Pons (tissue), 1 donor: ENCODE measurements at regions not wholly inside any gene's neighbourhood (a gene's known extent, or its start where the extent isn't known, plus 50 kb on each side); places are given as distances from the start of the nearest gene placed in this dataset.
"Not testable (repeated sequence)": the region's sequence is repeated elsewhere in the genome, so short reads cannot be mapped to it uniquely, and the experiment has no call there.

ENCODE experiments used
- DNase-seq: peaks from one replicate; pipeline ENCODE4 v3.0.0-alpha.2; 2016; ENCODE audit warnings: low spot score

DNA sequence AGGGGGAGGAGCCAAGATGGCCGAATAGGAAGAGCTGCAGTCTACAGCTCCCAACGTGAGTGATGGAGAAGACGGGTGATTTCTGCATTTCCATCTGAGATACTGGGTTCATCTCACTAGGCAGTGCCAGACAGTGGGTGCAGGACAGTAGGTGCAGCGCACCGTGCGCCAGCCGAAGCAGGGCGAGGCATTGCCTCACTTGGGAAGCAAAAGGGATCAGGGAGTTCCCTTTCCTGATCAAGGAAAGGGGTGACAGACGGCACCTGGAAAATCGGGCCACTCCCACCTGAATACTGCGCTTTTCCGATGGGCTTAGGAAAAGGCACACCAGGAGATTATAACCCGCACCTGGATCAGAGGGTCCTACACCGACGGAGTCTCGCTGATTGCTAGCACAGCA, 121.1 kb upstream of the SESTD1 start:
- not testable (repeated sequence) for DNase-seq

DNA sequence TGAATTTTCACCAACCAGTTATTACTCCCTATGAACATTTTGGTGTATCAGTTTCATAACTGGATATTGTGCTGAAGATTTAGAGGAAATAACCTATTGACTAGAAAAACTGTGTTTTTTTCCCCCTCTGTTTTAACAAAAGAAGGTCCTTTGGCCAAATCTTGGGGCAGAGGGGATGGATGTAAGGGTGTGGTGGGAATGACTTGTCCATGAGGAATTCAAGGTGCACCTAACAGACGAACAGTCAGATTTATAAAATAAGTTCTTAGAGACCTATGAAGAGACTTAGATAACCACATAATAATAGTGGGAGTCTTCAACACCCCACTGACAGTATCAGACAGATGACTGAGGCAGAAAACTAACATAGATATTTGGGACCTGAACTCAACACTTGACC, 119.3 kb upstream of the SESTD1 start:
- no peak for DNase-seq

DNA sequence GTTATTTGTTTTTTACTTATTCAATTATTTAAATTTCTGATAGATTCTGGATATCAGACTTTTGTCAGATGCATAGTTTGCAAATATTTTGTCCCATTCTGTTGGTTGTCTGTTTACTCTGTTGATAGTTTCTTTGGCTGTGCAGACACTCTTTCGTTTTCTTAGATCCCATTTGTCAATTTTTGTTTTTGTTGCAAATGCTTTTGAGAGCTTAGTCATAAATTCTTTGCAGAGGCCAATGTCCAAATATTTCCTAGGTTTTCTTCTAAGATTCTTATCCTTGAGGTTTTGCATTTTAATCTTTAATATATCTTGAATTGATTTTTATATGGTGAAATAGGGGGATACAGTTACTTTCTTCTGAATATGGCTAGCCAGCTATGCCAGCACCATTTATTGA, 112.7 kb upstream of the SESTD1 start:
- DNase-seq, result no peak

DNA sequence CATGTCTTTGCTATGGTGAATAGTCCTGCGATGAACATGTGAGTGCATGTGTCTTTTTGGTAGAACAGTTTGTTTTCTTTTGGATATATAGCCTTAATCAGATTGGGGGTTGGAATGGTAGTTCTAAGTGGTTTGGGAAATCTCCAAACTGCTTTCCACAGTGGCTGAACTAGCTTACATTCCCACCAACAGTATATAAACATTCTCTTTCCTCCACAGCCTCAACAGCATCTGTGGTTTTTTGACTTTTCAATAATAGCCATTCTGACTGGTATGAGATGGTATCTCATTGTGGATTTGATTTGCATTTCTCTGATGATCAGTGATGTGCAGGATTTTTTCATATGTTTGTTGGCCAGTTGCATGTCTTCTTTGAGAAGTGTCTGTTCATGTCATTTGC, 112.2 kb upstream of the SESTD1 start:
- DNase-seq, result no peak

DNA sequence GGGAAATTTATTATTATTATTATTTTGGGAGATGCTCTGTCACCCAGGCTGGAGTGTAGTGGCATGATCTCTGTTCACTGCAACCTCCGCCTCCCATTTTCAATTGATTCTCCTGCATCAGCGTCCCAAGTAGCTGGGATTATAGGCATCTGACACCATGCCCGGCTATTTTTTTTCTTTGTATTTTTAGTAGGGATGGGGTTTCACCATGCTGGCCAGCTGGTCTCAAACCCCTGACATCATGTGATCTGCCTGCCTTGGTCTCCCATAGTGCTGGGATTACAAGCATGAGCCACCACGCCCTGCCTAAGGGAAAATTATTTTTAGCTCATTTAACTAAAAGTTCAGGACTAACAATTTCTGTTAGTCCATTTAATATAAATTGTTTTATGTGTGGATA, 109.2 kb upstream of the SESTD1 start:
- DNase-seq, result no peak

DNA sequence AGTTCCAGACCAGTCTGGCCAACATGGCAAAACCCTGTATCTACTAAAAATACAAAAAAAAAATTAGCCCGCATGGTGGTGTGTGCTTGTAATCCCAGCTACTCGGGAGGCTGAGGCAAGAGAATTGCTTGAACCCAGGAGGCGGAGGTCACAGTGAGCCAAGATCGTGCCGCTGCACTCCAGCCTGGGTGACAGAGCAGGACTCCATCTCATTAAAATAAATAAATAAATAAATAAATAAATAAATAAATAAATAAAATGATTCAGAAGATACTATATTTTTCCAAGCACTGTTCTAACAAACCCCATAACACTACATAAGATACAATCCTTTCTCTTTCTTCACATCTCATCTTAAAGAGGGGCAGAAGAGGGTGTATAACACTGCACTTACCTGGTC, 100.9 kb upstream of the SESTD1 start:
- DNase-seq, result not testable (repeated sequence)

DNA sequence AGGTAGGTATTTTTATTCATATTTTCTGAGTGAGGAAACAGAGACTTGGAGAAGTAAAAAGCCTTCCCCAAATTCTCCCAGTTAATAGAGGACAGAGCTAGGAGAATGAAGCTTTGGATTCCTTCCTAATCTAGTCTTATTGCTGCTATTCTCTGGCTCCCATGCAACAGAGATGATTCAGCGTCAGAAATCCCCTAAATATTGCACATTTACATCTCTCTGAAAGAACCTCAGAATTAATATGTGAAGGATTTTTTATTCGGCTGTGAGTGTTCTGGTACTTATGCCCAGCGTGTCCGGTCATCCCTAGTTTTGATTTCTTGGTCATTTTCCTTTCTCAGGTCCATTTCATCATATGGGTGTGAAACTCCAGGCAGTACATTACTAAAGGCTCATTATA, 91.2 kb upstream of the SESTD1 start:
- DNase-seq, result no peak

DNA sequence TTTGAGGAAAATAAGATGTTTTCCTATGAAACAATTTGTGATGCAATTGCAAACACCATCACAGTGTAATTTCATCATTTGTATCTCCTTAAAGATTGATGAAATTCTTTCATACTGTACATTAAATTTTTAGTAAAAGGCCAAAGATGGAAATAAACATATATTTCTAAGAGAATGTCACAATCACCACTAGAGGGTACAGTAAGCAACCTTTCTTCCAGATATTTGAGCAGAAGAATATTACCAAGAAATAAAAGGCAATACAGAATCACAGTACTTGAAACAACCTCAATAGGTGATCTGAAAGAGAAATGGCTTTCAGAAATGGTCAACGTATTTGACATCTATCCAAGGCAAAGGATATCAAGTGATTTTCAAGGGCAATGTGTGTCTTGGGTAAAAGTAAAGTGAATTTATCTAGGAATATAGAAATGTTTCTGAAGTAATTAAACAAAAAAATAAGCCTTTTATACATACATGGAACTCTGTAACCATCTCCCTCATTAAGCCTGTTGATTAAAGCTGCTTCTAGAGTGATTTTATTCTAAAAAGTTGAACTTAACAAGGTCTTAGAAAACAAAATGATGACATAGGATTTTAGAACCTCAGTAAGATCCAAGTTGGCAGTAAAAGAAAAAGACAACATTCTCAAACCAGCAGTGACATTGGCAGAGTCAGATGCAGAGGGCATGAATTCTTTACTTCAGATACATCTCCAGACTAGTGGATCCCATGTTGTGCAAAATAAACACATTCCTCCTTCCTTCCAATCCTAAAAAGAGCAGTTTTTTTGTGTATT, 90.3 kb upstream of the SESTD1 start:
- DNase-seq, result no peak

DNA sequence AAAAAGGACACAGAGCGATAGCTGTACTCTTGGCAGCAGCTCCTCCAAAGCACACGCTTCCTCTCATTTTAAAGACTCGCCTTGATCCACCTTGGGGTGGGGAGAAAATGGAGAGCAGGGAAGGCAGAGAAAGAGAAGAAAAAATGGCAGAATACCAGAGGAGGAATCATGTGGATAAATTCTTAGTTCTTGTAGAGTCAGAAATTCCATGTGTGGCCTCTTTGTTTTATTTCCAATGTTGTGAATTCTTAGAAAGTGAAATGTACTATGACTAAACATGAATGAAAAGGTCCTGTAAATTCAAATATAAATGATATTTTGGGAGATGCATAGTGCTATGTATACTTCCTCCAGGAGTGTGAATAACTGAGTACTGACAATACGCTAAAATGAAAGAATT, 89.7 kb upstream of the SESTD1 start:
- DNase-seq, result no peak

DNA sequence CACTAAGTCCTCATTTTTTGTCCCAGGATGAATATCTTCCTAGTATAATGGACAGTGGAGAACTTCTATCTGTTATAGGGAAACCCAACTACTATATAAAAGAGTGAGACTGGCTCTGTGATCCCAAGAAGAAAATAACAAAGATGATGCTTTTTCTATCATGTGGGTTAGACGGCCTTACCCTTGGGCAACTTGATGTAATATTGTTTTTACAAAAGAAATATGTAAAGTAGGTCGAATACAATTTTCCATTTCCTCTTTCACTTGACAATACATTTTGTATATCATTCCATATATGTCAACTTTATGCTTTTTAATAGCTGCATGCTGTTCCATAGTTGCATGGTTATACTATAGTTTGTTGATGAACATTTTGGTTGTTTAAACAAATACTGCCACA, 87.5 kb upstream of the SESTD1 start:
- no peak for DNase-seq

DNA sequence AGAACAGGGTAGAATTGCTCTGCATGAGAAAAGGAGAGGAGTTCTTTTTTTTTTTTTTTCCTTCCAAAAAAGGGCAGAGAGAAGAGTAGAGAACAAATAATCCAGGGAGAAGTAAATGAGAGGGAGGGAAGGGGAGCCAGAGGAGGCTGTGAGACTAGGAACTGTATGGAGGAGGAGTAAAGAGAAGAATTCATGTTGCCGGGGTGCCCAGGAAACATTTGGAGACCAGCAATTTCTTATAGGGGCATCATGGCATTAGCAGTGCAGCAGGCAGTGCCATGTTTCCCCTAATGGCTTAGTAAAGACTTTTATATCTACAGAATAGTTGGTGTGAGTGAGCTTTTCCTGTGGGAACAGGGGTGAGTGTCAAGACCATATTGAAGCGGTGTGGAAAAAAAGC, 86.4 kb upstream of the SESTD1 start:
- no peak for DNase-seq

DNA sequence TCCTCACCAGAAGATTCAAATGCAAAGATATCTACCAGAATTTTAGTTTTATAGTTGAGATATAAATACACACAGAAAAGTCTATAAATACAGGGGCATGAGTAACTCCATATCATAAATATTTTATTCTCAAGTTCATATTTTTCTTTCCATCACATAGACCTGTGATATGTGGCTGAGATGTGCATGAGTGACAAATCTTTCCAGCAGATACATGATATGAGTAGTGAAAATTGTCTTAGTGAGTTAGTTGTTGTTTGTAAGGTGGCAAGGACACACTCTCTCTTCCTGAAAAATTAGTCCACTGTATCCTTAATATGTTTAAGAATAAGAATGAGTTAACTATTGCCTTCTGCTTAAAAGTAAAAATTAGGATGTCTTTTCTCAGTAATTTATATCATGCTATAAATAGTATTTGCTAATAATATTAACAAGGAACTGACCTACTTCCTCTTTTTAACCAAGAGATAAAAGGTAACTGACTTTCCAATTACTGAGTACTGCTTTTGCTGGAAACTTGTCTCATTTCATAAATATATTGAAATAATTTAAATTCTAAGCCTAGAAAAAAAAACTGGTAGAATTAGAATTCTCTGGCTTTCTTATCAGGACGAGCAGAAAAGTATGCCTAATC, 85.2 kb upstream of the SESTD1 start:
- no peak for DNase-seq

DNA sequence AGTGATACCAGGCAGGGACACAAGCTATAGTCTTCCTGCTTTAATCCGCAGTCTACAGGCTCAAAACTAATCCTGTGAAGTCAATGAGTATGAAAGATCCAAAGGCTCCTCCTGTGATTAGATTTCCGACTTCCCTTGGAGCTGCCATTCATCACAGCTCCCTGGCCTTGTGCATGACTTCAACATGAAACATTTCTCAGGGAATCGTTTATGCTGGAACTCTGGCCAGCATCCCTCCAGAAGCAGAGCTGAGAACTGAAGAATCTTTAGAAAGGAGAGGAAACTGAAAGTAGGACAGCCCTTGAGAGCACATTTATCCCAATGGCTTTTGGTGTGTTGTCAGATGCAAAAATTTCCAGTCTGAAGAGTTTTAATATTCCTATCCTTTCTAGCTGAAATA, 84.3 kb upstream of the SESTD1 start:
- no peak for DNase-seq

DNA sequence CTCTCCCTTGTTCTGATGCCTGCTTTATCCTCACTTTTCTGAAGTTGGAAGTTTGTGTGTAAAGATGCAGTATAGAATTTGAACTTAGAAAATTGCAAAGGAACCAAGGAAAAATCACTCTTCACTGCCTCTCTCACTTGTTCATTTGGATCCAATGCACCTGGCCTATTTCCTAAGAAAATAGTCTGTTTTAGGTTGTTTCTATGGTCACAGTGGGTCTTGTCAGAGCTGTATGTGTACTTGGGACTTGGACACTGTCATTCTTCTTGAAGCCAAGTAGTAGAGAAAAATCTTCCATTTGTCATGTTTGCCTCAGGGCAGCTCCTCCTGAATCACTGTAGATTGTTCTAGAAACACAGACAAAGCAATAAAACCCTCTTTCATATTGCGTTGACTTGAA, 80.3 kb upstream of the SESTD1 start:
- DNase-seq, result no peak

DNA sequence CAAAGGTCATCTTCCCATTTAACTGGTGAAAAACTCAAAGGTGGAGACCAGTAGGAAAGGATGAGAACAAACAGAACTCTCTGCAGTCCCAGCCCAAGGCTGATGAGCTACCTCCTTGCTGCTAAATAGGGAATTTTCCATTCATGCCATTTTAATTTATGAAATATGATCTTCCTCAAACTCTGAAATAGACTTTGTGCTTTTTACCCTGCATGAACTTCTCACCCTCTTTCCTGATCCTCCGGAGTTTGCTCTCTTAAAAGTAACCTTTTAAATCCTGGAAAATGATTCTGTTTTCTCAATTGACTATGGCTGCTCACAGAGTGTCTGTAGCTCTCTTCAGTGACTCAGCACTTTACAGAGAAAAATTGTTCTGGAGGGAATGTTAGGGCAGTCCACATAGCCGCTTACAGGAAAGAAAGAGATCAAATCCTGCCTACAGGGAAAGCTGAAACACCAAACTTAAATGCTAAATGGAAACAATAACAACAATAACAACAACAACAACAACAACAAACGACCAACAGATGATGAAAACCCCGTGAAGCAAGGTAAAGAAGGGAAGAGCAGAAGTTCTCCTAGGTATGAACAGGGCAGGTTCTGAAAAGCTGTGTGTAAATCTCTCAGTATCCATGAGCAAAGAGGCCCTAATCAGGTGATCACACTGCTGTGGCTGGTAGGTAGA, 79.8 kb upstream of the SESTD1 start:
- DNase-seq, result peak; percentile 65

DNA sequence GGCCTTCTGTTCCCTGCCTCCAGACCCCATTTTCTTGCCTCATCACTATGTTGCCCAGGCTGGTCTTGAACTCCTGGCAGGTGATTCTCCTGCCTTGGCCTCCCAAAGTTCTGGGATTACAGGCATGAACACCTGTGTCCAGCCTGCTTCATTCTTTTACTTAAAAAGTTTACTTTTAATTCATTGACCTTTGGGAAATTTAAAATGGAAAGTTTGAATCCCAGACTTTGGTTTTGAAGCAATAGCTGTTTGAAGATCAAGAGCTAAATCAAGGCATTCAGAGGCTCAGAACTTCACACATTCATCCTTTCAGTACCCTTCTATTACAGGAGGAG, 79.3 kb upstream of the SESTD1 start:
- no peak for DNase-seq

DNA sequence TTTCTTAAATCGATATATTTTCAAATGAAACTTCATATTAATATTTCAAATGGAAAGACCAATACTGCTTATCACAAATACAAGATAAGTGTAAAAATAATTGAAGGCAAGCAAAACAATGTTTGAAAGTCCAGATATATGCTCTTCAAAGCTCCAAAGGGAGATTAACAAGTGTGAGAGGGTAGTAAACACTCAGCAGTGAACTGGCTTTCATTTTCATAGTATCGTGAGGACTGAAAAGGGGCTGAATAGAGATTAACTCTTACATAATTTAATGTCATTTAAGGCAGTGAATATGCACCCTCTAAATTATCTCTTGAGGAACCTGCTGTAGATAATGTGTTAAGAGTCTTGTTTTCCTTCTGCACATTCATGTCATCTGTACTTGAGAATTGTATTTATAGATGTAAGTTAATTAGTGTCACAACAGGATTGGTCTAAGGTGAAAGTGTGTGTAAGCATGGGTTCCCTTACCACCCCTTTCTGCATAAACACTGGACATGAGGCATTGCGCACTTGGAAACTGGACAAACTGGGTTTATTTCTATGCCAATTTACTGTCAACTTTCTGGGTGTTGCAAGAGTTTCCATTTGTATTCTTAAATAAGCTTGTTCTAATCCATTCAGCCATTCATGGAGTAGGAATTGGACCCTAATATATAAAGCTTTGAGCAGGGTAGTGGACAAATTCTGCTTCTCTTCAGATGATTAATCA, 76.7 kb upstream of the SESTD1 start:
- no peak for DNase-seq

DNA sequence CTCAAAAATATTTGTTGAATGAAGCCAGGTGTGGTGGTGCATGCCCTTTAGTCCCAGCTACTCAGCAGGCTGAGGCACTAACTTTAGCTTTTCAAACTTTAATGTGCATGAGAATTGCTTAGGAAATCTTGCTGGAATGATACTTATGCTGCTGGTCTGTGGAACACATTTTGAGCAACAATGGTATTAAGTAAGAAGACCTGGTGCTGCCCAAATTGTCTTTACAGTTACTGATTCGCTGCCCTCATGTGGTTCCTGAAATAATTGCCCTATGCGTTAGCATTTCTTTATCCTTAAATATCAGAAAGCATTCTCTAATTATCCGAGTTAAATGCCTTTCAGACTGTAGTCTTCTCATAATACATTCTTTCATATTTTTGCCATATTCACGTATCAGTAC, 76.0 kb upstream of the SESTD1 start:
- DNase-seq, result peak; percentile 80

DNA sequence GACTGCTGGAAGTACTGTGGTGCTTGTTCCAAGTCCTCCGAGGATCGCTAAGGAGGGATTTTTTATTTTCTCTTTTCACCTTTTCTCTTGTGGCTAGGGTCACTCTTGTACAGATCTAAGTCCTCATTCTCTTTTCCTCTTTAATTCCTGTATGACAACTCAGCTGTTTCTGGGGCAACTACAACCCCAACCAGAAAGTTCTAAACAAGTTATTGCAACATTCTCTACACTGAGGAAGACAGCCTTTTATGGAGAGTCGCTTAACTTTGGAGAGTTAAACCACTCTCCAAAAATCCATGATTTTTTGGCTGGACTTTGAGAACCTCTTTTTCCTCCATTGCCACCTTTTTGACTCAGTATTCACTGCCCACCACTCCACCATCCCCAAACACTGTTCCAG, 74.0 kb upstream of the SESTD1 start:
- DNase-seq, result no peak

DNA sequence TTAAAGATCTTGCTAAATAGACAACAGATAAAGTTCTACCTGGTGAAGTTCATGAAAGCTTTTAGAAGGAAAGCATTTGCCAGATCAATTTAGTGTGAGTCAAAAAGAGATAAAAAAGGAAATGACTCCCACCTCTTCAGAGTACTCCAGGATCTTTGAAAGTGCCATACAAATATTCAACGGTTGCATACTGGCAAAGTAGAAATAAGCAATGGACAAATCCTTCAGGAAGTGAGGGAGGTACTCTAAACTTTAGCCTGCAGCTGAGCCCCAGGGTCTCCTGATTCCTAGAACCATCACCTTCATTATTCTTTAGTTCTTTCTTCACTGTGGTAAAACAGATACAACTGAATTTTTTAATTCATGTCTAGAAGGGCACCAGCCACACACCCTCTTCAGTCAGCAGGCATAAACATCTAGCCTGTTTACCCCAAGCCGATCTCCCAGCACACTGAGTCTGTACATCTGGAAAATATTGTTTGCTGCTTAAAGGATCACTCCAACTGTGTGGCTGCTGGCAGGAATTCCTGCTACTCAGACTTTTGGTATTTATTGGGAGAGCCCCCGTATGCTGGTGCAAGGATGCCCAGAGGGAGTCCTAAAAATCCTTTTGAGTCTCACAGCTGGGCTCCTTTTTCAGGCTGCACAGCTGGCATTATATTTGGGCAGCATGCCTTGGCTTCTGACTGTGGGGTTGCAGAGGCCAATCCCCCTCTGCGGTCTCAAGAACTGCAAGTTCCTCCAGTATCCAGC, 72.3 kb upstream of the SESTD1 start:
- no peak for DNase-seq

DNA sequence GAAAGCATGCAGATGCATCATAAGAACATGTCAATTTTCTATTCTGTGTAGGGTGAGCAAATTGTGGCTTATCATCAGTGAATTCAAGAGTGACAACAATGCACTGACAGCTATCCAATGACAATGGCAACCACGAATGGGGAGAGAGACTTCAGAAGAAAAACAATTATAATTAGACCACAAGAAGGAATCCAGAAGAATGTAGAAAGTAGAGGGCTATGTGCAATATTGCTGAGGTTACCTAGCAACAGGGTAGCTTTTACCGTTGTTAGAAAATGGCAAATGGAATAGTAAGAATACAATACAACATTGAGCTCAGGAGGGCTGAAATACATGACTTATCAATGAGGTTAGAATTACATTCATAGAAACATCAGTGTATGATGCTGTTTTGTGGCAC, 71.1 kb upstream of the SESTD1 start:
- DNase-seq, result no peak

DNA sequence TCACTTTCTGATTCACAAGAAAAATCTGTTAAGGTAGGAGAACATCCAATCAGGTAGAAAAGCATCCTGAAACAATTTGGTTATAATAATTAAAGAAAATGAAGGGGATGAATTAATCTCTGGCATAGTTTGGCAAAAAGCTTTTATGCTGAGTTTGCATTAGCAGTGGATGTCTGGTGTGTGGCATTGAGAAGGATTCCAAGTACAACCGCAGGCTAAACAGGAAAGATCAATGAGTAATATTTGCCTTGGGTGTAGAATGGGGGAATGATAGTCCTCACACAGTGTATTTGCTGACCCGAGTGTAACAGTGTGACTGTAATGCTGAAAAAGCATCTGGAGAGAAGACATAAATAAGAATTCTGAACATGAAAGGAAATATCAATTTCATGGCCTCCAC, 68.3 kb upstream of the SESTD1 start:
- DNase-seq, result no peak
